Vagina (tissue), 2 donors: ENCODE measurements at regions not wholly inside any gene's neighbourhood (a gene's known extent, or its start where the extent isn't known, plus 50 kb on each side); places are given as distances from the start of the nearest gene placed in this dataset.

ENCODE experiments used
- DNase-seq, 2 donors: peaks; one replicate each; pipeline ENCODE4 v3.0.0-alpha.2; 2017; ENCODE audit errors: extremely low spot score in 2 of 2
- H3K27ac ChIP-seq: fragments of 200-600 bp; sonication (generic); one replicate; pipeline ENCODE4 v1.5.1; 2019
- H3K27me3 ChIP-seq: fragments of 200-600 bp; sonication (generic); one replicate; pipeline ENCODE4 v1.5.1; 2019
- H3K36me3 ChIP-seq, 2 donors: fragments of 200-600 bp; sonication (generic); one replicate each; pipeline ENCODE4 v1.5.1; 2017 to 2019
- H3K4me1 ChIP-seq: fragments of 200-600 bp; sonication (generic); one replicate; pipeline ENCODE4 v1.5.1; 2019
- H3K4me3 ChIP-seq, 2 donors: fragments of 200-600 bp; sonication (generic); 1 replicate in 1 of 2; 2 replicates in 1 of 2; pipeline ENCODE4 v1.5.1; 2016 to 2019
- H3K9me3 ChIP-seq: fragments of 200-600 bp; sonication (generic); one replicate; pipeline ENCODE4 v1.5.1; 2019
- POLR2A ChIP-seq, 2 donors: fragments of 450-650 bp; IDR thresholded peaks; one replicate each; pipeline ENCODE4 v1.6.1; 2017; ENCODE audit warnings: antibody characterized with exemption in 2 of 2, mild to moderate bottlenecking in 2 of 2, moderate library complexity in 2 of 2
- POLR2AphosphoS5 ChIP-seq, 2 donors: sonication (generic); formaldehyde crosslinking; IDR thresholded peaks; one replicate each; pipeline ENCODE4 v1.9.0; 2017; ENCODE audit warnings: antibody characterized with exemption in 2 of 2, mild to moderate bottlenecking in 2 of 2, low read depth in 1 of 2; ENCODE audit not compliant: insufficient read depth in 1 of 2
- intact Hi-C: fragments of 100-400 bp; cut with DNase I; formaldehyde crosslinking; loops from one replicate; pipeline ENCODE4 v1.15.1; 2023
- TF ChIP-seq, protein P1 (sequence below), 3 experiments: fragments of 450-650 bp in 2 of 3; fragments of 200-600 bp in 1 of 3; sonication (generic) in 1 of 3; IDR thresholded peaks; one replicate each; pipeline ENCODE4 v1.5.1; 2017 to 2019; ENCODE audit warnings: antibody characterized with exemption in 3 of 3, mild to moderate bottlenecking in 2 of 3, moderate library complexity in 2 of 3

DNA sequence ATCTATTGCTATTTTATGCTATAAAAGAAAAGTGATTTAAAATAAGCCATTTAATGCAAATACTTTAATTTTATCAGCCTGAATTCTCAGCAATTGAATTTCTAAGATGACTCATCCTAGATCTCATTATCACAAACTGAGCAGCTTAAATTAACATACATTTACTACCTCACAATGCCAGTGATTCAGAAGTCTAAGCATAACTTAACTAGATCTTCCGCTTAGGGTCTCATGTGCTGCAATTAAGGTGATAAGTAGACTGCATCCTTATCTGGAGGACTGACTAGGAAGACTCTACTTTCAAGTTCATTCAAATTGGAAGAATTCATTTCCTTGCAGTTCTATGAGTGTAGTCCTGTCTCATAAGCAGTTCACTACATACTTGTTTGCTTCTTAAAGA is 286.6 kb downstream of the COL11A1 start:
- no peak overlapping the region for H3K4me3 ChIP-seq
- intact Hi-C loops: no loop called here
- H3K36me3 ChIP-seq: no peaks in the 10 kb centered on the region
- DNase-seq: no peak
- no peak overlapping the region for H3K27ac ChIP-seq
- no peaks in the 10 kb centered on the region for H3K9me3 ChIP-seq
- H3K4me1 ChIP-seq: no peaks in the 10 kb centered on the region
- H3K27me3 ChIP-seq: no peaks in the 10 kb centered on the region
- TF ChIP-seq, protein P1, sequence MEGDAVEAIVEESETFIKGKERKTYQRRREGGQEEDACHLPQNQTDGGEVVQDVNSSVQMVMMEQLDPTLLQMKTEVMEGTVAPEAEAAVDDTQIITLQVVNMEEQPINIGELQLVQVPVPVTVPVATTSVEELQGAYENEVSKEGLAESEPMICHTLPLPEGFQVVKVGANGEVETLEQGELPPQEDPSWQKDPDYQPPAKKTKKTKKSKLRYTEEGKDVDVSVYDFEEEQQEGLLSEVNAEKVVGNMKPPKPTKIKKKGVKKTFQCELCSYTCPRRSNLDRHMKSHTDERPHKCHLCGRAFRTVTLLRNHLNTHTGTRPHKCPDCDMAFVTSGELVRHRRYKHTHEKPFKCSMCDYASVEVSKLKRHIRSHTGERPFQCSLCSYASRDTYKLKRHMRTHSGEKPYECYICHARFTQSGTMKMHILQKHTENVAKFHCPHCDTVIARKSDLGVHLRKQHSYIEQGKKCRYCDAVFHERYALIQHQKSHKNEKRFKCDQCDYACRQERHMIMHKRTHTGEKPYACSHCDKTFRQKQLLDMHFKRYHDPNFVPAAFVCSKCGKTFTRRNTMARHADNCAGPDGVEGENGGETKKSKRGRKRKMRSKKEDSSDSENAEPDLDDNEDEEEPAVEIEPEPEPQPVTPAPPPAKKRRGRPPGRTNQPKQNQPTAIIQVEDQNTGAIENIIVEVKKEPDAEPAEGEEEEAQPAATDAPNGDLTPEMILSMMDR (IDR thresholded peaks at IDR 0.05): no peak
- TF ChIP-seq POLR2AphosphoS5 (IDR thresholded peaks at IDR 0.05; ENCODE audit: insufficient read depth in 1 of 2, low read depth in 1 of 2) (no peak), POLR2A (IDR thresholded peaks at IDR 0.05) (no peak)

DNA sequence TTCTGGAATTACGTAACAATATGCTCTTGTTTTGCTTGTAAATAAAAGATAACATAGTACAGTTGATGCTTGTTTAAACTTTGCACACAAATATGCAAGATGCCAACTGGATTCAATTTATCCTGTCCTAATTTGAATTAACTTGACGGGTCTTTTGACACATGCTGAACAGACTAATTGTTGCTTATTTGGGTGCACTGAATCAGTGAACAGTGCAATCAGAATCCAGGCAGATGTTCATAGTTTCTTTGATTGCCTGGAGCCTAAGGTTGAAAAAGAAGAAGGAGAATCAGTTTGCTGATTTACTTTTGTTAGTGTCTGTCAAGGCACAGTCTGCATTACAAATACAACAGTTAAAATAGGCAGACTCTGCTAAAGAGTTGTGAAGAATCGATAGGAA is 307.9 kb downstream of the COL11A1 start:
- TF ChIP-seq, protein P1 (IDR thresholded peaks at IDR 0.05): no peak
- TF ChIP-seq POLR2A (IDR thresholded peaks at IDR 0.05) (no peak), POLR2AphosphoS5 (IDR thresholded peaks at IDR 0.05; ENCODE audit: insufficient read depth in 1 of 2, low read depth in 1 of 2) (no peak)
- no peak for DNase-seq
- intact Hi-C loops: no loop called here

DNA sequence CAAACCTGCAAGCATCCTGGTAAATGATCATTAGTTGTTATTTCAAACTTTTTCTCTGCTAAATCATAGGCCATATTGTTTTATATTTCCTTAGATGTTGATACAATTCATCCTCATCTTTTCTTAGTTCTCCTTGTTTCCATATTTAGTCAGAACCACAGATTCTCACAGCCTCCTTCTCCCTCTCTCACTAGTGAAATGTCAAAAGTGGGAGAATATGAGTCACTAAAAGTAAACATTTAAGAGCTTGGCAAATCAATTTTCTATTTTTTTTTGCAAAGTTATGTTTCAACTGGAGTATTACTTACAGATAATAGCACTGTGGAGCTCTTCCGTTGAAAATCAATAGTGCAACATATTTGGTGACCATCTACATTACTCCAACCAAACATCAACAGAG is 308.8 kb downstream of the COL11A1 start:
- H3K9me3 ChIP-seq: no peaks in the 10 kb centered on the region
- intact Hi-C loops: no loop called here
- no peaks in the 10 kb centered on the region for H3K27me3 ChIP-seq
- H3K36me3 ChIP-seq: no peaks in the 10 kb centered on the region
- H3K27ac ChIP-seq: no peak overlapping the region
- H3K4me1 ChIP-seq: no peaks in the 10 kb centered on the region
- H3K4me3 ChIP-seq: no peak overlapping the region
- TF ChIP-seq POLR2A (IDR thresholded peaks at IDR 0.05) (no peak), POLR2AphosphoS5 (IDR thresholded peaks at IDR 0.05; ENCODE audit: insufficient read depth in 1 of 2, low read depth in 1 of 2) (no peak)
- TF ChIP-seq, protein P1 (IDR thresholded peaks at IDR 0.05): no peak
- no peak for DNase-seq

More for the DNA sequence above, 307.9 kb downstream of the COL11A1 start:
- Histone ChIP-seq H3K4me1 (no peaks in the 10 kb centered on the region), H3K36me3 (no peaks in the 10 kb centered on the region), H3K27me3 (no peaks in the 10 kb centered on the region), H3K9me3 (no peaks in the 10 kb centered on the region), H3K4me3 (no peak overlapping the region), H3K27ac (no peak overlapping the region)

DNA sequence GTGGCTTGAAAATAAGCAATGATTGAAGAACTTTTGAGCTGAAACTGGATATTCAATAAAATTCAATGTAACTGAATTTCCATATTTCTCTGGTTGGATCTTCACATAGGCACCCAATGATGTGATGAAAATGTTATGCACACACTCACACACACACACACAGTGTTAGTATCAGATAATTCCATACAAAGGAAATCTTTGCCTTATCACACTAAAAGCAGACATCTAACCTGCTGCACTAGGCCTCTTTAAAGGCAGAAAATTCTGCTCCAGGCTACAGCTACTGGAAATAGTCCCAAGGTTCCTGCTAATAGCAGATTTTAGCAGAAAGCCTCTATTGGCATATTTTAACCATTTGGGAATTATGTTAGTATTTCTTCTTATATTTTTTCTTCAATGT is 309.6 kb downstream of the COL11A1 start:
- no peak overlapping the region for H3K27ac ChIP-seq
- H3K4me1 ChIP-seq: no peaks in the 10 kb centered on the region
- TF ChIP-seq, protein P1 (IDR thresholded peaks at IDR 0.05): no peak
- TF ChIP-seq POLR2AphosphoS5 (IDR thresholded peaks at IDR 0.05; ENCODE audit: insufficient read depth in 1 of 2, low read depth in 1 of 2) (no peak), POLR2A (IDR thresholded peaks at IDR 0.05) (no peak)
- no peak for DNase-seq
- no peaks in the 10 kb centered on the region for H3K36me3 ChIP-seq
- no peak overlapping the region for H3K4me3 ChIP-seq
- intact Hi-C loops: no loop called here
- no peaks in the 10 kb centered on the region for H3K27me3 ChIP-seq
- H3K9me3 ChIP-seq: no peaks in the 10 kb centered on the region

DNA sequence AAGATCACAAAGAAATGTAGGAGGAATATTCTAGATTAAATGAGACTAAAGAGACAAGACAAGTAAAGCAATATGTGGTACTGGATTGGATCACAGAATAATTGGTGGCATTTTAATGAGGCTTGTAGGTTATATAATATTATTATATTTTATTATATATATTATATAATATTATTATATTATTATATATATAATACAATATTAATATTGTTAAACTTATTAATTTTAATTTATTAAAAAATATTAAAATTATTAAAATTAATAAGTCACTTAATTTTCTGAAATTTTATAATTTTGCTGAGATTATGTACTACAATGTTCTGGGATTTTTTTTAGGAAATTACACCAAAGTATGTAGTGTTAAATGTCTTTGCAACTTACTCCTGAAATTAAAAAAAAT is 311.9 kb downstream of the COL11A1 start:
- no peak for TF ChIP-seq POLR2A (IDR thresholded peaks at IDR 0.05)
- TF ChIP-seq POLR2AphosphoS5 (IDR thresholded peaks at IDR 0.05; ENCODE audit: insufficient read depth in 1 of 2, low read depth in 1 of 2): no peak
- TF ChIP-seq, protein P1 (IDR thresholded peaks at IDR 0.05): no peak
- Histone ChIP-seq H3K36me3 (no peaks in the 10 kb centered on the region), H3K27ac (no peak overlapping the region), H3K4me1 (no peaks in the 10 kb centered on the region), H3K9me3 (no peaks in the 10 kb centered on the region), H3K4me3 (no peak overlapping the region), H3K27me3 (no peaks in the 10 kb centered on the region)
- intact Hi-C loops: no loop called here
- no peak for DNase-seq
